GM12874 (cell line): ENCODE measurements at regions not wholly inside any gene's neighbourhood (a gene's known extent, or its start where the extent isn't known, plus 50 kb on each side); places are given as distances from the start of the nearest gene placed in this dataset.

ENCODE experiments used
- CTCF ChIP-seq: IDR thresholded peaks from 2 replicates; pipeline ENCODE4 v1.5.1; 2011; ENCODE audit warnings: low read depth, mild to moderate bottlenecking, control low read depth, low read length, moderate library complexity; ENCODE audit not compliant: insufficient read depth

DNA sequence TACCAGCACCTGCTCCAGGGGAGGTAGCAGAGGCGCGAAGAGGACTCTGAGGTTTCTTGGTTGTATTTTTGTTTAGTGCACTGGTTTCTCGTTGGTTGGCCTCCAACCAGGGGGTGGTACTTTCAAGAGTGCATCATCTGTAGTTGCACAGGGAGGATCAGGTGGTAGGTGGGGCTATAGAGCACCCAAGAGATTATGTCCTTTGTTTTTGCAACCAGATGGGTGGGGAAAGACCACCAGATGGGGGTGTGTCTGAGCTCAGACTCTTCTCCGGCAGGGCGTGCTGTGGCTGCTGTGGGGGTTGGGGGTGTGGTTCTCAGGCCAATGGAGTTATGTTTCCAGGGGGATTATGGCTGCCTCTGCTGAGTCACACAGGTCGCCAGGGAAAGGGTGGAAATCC lies 254.4 kb upstream of the KLF12 start:
- no peak for TF ChIP-seq CTCF

- TF ChIP-seq CTCF: no peak
Measured at GRCh38 chr13:74372511-74372910, 238.3 kb upstream of the KLF12 start.

DNA sequence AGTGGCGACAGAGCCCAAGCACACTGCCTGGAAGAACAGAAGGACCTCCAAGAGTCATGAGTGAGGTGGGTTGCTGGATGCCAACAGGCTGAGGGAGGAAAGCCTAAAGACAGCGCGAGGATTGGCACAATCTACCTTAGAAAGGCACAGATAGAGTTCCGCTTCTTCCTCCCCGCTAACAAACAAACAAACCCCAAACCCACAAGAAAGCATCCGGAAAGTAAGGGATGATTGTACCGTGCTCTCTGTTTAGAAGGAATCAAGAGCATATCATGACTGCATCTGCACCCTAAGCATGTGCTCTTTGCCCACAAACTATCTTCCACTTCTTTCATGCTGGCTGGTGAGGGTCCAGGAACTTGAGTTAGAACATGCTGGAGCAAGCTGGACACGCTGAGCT lies 233.0 kb upstream of the KLF12 start:
- no peak for TF ChIP-seq CTCF

DNA sequence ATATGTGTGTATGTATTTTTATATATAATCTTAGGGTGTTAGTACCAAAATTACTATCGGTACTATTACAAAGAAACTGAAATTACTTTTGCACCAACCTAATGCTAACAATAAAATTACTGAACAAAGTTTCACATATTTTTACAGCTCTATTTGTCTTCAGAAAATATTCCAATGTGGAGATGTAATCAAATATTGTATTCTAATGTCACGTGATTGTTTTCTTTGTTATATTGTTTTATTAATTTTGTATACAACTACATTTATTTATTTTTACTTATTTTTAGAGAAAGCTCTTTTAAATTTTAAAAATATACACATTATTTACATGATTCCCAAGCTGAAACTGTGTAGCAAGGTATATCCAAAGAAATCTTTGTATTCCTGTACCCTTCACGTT lies 227.1 kb upstream of the KLF12 start:
- TF ChIP-seq CTCF: no peak

GRCh38 chr13:74346960-74347359 lies 212.8 kb upstream of the KLF12 start:
- TF ChIP-seq CTCF: no peak

- no peak for TF ChIP-seq CTCF
Measured at GRCh38 chr13:74338341-74338740, 204.1 kb upstream of the KLF12 start.

GRCh38 chr13:74336546-74336945 lies 202.3 kb upstream of the KLF12 start:
- TF ChIP-seq CTCF: no peak

GRCh38 chr13:74335370-74335769 lies 201.2 kb upstream of the KLF12 start:
- no peak for TF ChIP-seq CTCF
